Upper lobe of left lung (tissue), 6 donors: ENCODE measurements at regions not wholly inside any gene's neighbourhood (a gene's known extent, or its start where the extent isn't known, plus 50 kb on each side); places are given as distances from the start of the nearest gene placed in this dataset.

Experiments used
- ATAC-seq, 2 donors: fragments of 200-7000 bp; cut with Tn5 transposase; one replicate each; pipeline ENCODE4 v1.9.1; 2022; ENCODE audit warnings: mild to moderate bottlenecking in 2 of 2, moderate library complexity in 2 of 2; ENCODE audit not compliant: low FRiP score in 2 of 2
- DNase-seq, 2 donors: peaks; one replicate each; pipeline ENCODE4 v3.0.0-alpha.2; 2019 to 2020
- H3K27ac ChIP-seq, 4 donors: fragments of 200-600 bp; sonication (generic); one replicate each; pipeline ENCODE4 v1.5.1; 2016 to 2019
- H3K27me3 ChIP-seq, 4 donors: fragments of 200-600 bp; sonication (generic); one replicate each; pipeline ENCODE4 v1.5.1; 2017 to 2019
- H3K36me3 ChIP-seq, 4 donors: fragments of 200-600 bp; sonication (generic); one replicate each; pipeline ENCODE4 v1.5.1; 2016 to 2019
- H3K4me1 ChIP-seq, 4 donors: fragments of 200-600 bp; sonication (generic); one replicate each; pipeline ENCODE4 v1.5.1; 2018 to 2019
- H3K4me3 ChIP-seq, 4 donors: fragments of 200-600 bp; sonication (generic); one replicate each; pipeline ENCODE4 v1.5.1; 2017 to 2019; ENCODE audit warnings: mild to moderate bottlenecking in 2 of 4, moderate library complexity in 1 of 4
- H3K9me3 ChIP-seq, 4 donors: fragments of 200-600 bp; sonication (generic); one replicate each; pipeline ENCODE4 v1.5.1; 2018 to 2019
- EP300 ChIP-seq, 4 donors: sonication (generic); formaldehyde crosslinking; IDR thresholded peaks; one replicate each; pipeline ENCODE4 v1.5.1; 2017; ENCODE audit warnings: antibody characterized with exemption in 4 of 4, control low read depth in 2 of 4
- POLR2A ChIP-seq, 4 donors: fragments of 450-650 bp; IDR thresholded peaks; one replicate each; pipeline ENCODE4 v1.5.1; 2016 to 2017; ENCODE audit warnings: antibody characterized with exemption in 4 of 4, mild to moderate bottlenecking in 2 of 4
- POLR2AphosphoS5 ChIP-seq, 2 donors: sonication (generic); formaldehyde crosslinking; IDR thresholded peaks; one replicate each; pipeline ENCODE4 v1.5.1; 2017; ENCODE audit warnings: antibody characterized with exemption in 2 of 2
- WGBS, 2 donors: methylation state at CpG; one replicate each; pipeline ENCODE4 v1.1.5; 2017 to 2018; 5-methylcytosine and 5-hydroxymethylcytosine counted together
- TF ChIP-seq, protein P1 (sequence below), 6 experiments: fragments of 450-650 bp in 4 of 6; fragments of 200-600 bp in 2 of 6; sonication (generic) in 2 of 6; IDR thresholded peaks; one replicate each; pipeline ENCODE4 v1.5.1; 2016 to 2019; ENCODE audit warnings: antibody characterized with exemption in 6 of 6
- donor health status: DM: no; HTN: no; CAD: no; lungs with moderate emphysema.
- donor health status: DM: no; HTN: yes; CAD: no; lungs with severe emphysema.

DNA sequence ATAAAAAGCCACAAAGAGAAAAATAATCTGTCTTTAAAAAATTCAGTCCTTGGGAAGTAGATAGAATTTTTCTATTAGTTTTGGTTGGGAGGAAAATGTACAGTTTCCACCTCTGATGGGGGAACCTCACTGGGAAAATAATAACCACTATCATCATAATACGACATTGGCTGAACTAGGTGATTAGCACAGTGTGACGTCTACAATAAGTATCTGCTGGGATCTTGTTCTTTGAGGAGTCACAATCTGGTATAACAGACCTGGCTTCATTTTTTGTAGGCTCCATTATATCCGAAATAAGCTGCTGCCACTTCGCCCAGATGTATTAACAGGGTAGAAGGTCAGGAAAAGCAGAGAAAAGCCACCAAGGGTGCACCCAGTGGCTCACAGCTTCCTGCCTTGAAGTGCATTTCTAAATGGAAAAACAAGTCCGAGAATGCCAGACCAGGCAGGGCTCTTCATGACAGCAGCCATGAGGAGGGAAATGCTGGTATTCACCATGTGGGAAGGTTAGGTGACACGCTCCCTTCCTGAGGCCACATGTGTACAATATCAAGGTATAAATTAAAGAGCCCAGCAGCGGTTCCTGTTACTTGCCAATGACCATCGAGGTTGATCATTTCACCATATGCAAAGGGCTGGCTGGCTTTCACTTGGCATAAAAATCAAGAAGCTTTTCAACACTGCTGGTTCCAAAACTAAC, 152.8 kb downstream of the PRELID2 start:
- WGBS, 2 donors, result 84 to 87% methylated on average over 7 to 8 of the region's 8 CpGs
- no peak for ATAC-seq
- H3K4me1 ChIP-seq, result peaks cover 2 to 10% (median 6%) of the 10 kb centered on the region in 4 donors
- no peaks in the 10 kb centered on the region for H3K27me3 ChIP-seq
- H3K36me3 ChIP-seq, result no peaks in the 10 kb centered on the region
- no peak overlapping the region for H3K27ac ChIP-seq
- H3K4me3 ChIP-seq, result no peak overlapping the region
- no peak for DNase-seq
- H3K9me3 ChIP-seq, result no peaks in the 10 kb centered on the region
- no peak for TF ChIP-seq POLR2AphosphoS5 (IDR thresholded peaks at IDR 0.05)

DNA sequence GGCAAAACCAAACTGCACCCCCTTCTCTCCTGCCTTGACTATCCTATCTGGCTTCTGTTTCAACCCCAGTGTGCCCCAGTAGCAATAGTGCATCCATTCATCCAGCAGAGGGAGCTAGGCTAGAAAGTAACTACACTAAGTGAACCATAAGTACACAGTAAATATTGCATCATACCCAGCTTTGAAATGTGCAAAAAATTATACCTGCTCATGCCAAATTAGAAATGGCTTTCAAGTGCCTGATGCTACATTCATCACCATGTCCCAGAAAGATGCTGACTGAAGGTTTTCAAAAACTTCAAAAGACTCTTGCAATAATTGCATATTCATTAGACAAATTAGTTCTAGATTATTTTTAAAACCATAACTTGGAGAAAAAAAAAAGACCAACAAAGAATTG, 153.5 kb downstream of the PRELID2 start:
- DNase-seq (peak in 1 of 2 donors; percentile 65), ATAC-seq (peak; percentile 86)
- no peak overlapping the region for H3K4me3 ChIP-seq
- no peaks in the 10 kb centered on the region for H3K27me3 ChIP-seq
- H3K9me3 ChIP-seq, result no peaks in the 10 kb centered on the region
- TF ChIP-seq, protein P1, sequence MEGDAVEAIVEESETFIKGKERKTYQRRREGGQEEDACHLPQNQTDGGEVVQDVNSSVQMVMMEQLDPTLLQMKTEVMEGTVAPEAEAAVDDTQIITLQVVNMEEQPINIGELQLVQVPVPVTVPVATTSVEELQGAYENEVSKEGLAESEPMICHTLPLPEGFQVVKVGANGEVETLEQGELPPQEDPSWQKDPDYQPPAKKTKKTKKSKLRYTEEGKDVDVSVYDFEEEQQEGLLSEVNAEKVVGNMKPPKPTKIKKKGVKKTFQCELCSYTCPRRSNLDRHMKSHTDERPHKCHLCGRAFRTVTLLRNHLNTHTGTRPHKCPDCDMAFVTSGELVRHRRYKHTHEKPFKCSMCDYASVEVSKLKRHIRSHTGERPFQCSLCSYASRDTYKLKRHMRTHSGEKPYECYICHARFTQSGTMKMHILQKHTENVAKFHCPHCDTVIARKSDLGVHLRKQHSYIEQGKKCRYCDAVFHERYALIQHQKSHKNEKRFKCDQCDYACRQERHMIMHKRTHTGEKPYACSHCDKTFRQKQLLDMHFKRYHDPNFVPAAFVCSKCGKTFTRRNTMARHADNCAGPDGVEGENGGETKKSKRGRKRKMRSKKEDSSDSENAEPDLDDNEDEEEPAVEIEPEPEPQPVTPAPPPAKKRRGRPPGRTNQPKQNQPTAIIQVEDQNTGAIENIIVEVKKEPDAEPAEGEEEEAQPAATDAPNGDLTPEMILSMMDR (IDR thresholded peaks at IDR 0.05), result peak; percentile 59 to 82 (median 72)
- no peak for TF ChIP-seq POLR2AphosphoS5 (IDR thresholded peaks at IDR 0.05)
- H3K36me3 ChIP-seq, result no peaks in the 10 kb centered on the region
- H3K4me1 ChIP-seq, result peaks cover 2 to 10% (median 6%) of the 10 kb centered on the region in 4 donors
- no peak overlapping the region for H3K27ac ChIP-seq

DNA sequence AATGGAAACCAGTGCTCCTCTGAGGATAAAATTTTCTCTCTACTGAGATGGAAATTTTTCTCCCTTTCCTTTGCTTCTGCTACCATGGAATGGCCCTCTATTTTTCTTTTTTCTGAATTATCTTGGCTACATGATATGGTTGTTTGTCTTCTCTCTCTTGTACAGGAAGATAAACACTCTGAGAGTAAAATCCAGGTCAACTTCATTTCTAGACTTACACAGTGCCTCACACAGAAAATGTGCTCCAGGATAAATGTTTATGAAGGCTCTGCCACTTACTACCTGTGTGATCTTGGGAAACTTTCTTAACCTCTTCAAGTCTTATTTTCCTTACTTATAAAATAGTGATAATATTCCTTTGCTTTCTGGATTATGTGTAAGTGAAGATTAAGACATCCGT, 153.9 kb downstream of the PRELID2 start:
- Histone ChIP-seq H3K36me3 (no peaks in the 10 kb centered on the region), H3K4me1 (peaks cover 2 to 10% (median 6%) of the 10 kb centered on the region in 4 donors), H3K27me3 (no peaks in the 10 kb centered on the region), H3K9me3 (no peaks in the 10 kb centered on the region), H3K27ac (no peak overlapping the region), H3K4me3 (no peak overlapping the region)
- DNase-seq (no peak), ATAC-seq (no peak)
- TF ChIP-seq, protein P1 (IDR thresholded peaks at IDR 0.05), result no peak
- TF ChIP-seq POLR2AphosphoS5 (IDR thresholded peaks at IDR 0.05), result no peak
- no peak for TF ChIP-seq POLR2A (IDR thresholded peaks at IDR 0.05)
- TF ChIP-seq EP300 (IDR thresholded peaks at IDR 0.05), result no peak
- 66 to 82% methylated on average over 1 of the region's 1 CpG for WGBS, 2 donors

DNA sequence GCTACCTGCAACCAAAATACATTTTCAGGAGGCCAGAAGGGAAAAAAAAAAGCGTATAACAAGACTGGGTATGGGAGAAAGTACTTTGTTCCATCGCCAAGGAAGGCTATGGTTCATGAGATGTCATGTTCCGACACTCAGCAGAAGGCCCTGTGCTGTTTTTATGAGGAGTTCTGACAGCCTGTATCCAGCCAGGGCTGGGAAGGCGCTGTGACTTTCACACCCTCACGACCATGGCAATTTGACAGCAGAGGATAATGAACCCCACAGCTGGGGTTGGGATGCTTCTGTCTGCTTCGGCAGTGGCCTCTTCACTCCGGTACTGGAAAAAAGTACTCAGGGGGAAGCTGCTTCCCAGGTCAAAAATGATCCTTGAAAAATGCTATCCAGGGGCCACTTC, 154.4 kb downstream of the PRELID2 start:
- no peak overlapping the region for H3K4me3 ChIP-seq
- no peaks in the 10 kb centered on the region for H3K27me3 ChIP-seq
- DNase-seq (no peak), ATAC-seq (peak in 1 of 2 donors; percentile 35)
- H3K9me3 ChIP-seq, result no peaks in the 10 kb centered on the region
- H3K27ac ChIP-seq, result no peak overlapping the region
- 63 to 78% methylated on average over 7 of the region's 7 CpGs for WGBS, 2 donors
- no peak for TF ChIP-seq EP300 (IDR thresholded peaks at IDR 0.05)
- no peak for TF ChIP-seq POLR2AphosphoS5 (IDR thresholded peaks at IDR 0.05)
- TF ChIP-seq POLR2A (IDR thresholded peaks at IDR 0.05), result no peak
- TF ChIP-seq, protein P1 (IDR thresholded peaks at IDR 0.05), result no peak
- no peaks in the 10 kb centered on the region for H3K36me3 ChIP-seq
- peaks cover 2 to 10% (median 6%) of the 10 kb centered on the region in 4 donors for H3K4me1 ChIP-seq

DNA sequence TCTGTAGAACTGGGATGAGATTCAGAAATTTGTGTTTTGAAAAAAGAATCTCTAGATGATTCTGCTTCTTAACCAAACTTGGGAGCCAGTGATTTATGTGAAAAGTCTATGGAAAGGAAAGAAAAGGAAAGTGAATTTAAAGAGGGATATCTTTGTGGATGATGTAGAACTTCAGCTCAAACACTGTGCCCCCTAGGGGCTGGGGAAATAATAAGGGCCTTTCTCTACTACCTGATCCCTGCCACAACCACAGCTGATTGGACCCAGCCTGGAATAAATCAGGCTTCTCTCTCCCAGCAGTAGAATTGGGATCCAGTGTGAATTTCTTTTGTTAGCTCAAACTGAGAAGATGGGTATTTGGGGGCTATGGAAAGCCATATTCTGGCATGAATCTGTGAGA, 155.0 kb downstream of the PRELID2 start:
- TF ChIP-seq, protein P1 (IDR thresholded peaks at IDR 0.05), result no peak
- no peak for TF ChIP-seq POLR2A (IDR thresholded peaks at IDR 0.05)
- TF ChIP-seq EP300 (IDR thresholded peaks at IDR 0.05), result no peak
- TF ChIP-seq POLR2AphosphoS5 (IDR thresholded peaks at IDR 0.05), result no peak
- Histone ChIP-seq H3K36me3 (no peaks in the 10 kb centered on the region), H3K4me1 (peaks cover 2 to 10% (median 6%) of the 10 kb centered on the region in 4 donors), H3K4me3 (no peak overlapping the region), H3K27me3 (no peaks in the 10 kb centered on the region), H3K27ac (no peak overlapping the region), H3K9me3 (no peaks in the 10 kb centered on the region)
- DNase-seq, result no peak
- no peak for ATAC-seq
